ENCODE measurements at regions not wholly inside any gene's neighbourhood (a gene's known extent, or its start where the extent isn't known, plus 50 kb on each side); places are given as distances from the start of the nearest gene placed in this dataset.
A peak's percentile ranks its signal among the peaks of the same experiment; 100 is the strongest.
"Not testable (repeated sequence)": the region's sequence is repeated elsewhere in the genome, so short reads cannot be mapped to it uniquely, and the experiment has no call there.

DNA sequence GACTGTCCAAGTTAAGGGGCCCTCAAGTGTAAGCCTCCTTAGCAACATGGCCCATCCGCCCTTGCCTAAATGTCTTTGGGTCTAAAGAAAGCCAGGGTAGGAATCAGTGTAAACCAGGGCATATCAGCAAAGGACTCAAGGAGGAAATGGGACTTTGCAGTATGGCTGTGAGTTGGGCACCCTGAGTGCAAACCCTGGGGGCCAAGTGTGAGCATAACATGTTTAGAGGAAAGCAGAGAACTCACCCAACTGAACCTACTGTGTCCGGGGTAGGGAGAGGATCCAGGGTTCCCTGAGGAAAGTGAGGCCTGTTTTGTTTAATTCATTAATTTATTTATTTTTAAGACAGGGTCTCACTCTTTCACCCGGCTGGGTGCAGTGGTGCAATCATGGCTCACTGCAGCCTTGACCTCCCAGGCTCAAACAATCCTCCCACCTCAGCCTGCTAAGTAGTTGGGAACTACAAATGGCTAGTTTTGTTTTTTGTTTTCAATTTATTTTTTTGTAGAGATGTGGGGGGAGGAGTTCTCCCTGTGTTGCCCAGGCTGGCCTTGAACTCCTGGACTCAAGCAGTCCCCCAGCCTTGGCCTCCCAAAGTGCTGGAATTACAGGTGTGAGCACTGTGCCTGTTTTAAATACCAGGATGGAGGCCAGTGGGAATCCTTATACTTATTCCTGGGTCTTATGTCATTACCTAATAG lies 51.0 kb upstream of the ACTR3 start:
- no peak for DNase-seq (ENCODE audit: low spot score)

DNA sequence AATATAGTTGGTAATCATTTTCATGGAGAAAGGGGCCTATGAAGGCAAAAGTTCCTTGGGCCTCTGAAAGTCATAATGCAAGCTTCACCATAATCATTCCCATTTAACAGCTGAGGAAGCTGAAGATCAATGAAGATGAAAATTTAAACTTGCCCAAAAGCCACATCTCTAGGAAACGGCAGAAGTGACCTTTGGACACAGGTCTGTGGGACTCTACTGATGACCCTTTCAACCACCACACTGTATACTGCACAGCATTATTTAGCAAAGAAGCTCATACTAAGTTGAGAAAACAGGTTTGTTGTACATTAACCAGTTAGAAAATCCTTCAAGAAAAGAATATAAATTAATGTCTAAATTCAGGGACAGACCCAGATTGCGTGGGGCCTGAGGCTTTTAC lies 51.6 kb upstream of the ACTR3 start:
- DNase-seq (ENCODE audit: low spot score), result no peak

DNA sequence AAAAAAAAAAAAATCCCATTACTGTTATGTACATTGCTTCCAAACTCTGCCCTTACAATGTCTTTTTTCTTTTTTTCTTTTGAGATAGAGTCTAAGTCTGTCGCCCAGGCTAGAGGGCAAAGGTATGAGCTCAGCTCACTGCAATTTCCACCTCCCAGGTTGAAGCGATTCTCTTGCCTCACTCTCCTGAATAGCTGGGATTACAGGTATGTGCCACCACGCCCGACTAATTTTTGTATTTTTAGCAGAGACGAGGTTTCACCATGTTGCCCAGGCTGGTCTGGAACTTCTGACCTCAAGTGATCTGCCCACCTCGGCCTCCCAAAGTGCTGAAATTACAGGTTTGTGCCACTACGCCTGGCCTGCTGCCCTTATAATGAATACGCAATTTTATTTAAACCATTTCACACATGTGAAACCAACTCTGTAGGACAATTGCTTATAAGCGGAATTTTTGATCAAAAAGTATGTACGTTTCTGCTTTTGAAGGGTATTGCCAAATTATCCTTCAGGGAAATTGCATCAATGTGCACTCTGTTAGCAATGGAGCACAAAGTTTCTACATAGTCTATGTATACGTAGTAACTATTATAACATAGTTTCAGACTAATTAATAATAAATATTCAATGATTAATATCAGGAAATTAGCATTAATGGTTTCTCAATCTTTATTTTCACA lies 55.7 kb upstream of the ACTR3 start:
- no peak for DNase-seq (ENCODE audit: low spot score)

DNA sequence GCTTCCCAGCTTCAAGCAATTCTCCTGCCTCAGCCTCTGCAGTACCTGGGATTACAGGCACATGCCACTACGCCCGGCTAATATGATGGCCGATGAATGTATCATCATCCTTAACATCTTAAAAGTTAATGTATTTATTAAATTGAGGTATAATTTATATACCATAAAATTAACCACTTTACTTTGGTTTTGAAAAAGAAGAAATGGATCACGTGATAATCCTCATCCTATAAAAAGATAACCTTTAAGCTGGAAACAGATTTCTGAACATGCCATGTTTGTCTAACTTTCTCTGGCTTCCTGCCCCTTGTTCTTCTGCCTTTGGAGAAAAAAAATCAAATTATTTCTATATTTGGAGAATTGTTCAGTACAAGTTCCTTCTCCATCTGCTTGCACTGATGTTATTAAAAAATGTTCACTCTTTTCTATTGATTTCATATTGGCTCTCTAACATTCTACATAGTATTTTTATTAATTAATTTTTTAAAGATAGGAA lies 57.0 kb upstream of the ACTR3 start:
- no peak for DNase-seq (ENCODE audit: low spot score)

DNA sequence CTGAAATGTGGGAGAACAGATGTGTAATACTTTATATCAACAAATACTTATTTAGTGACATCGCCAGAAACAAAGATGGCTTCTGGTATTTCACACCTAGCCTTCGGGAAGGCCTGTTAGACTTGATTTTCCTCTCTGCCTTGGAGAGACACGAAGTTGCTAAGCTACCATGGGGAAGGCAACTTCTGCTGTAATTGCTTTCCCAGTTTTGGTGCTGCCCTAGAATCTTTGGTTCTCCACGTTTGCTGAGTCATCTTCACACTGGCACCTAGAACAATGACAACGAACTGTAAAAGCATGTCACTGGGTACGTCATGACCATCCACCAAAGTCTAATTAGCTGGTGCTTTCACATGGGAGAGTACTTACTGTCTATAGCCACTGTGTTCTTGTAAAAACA lies 58.7 kb upstream of the ACTR3 start:
- peak; percentile 16 for DNase-seq (ENCODE audit: low spot score)

- no peak for DNase-seq (ENCODE audit: low spot score)
These were observed 60.1 kb upstream of the ACTR3 start for GRCh38 chr2:113829761-113830160.

DNA sequence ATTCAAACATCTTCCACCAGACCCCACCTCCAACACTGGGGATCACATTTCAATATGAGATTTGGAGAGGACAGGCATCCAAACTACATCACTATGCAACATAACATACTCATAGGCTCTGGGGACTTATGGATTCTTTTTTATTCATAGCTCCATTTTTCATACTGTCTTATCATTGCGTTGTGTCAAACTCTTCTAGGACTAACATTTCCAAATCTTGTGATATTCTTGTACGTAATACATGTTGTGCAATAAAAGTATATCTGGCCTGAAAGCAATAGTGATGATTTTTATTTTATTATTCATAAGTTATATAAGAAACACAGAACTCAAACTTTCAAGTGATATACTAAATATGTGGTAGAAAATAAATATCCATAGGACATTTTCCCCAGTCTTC lies 60.6 kb upstream of the ACTR3 start:
- no peak for DNase-seq (ENCODE audit: low spot score)

DNA sequence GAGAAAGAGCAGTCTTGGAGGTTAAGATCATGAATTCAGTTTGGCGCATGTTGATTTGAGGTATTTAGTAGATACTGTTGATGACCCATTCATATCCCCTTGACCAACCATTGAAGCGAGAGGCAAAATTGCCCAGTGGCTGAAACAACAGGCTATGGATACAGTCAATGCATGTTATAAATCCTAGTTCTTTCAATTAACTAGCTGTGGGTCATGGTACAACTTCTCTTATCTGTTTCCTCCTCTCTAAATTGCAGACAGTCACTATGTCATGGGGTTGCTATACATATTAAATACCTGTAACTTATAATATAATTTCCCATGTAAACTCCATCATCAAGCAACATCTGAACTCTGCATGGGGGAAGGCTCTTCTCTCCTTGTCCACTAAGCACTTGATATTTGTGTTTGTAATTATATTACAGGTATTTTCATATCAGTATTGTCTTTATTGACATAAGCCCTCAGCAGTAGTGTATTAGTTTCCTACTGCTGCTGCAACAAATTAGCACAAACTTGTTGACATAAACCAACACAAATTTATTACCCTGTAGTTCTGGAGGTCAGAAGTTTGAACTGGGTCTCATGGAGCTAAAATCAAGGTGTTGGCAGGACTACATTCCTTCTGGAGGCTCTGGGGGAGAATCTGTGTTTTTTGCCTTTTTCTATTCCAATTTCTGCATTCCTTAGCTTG lies 61.7 kb upstream of the ACTR3 start:
- no peak for DNase-seq (ENCODE audit: low spot score)

DNA sequence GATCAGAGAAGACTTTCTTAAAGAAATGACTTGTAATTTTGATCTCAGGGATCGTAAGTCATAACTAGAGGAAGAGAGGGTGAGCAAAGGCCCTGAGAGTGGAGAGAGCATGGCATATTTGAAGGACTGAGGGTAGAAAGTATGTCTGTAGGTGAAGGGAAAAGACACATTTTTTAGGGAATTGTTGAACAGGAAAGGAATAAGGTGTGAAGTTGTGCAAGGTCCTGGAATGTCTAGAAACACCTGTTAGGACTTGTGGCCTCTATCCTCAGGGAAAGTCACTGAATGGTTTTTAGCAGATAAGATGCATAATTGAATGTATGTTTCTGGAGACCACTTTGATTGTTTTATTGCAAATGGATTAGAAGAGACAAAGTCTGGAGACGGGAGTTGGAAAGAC lies 62.5 kb upstream of the ACTR3 start:
- DNase-seq (ENCODE audit: low spot score), result no peak

DNA sequence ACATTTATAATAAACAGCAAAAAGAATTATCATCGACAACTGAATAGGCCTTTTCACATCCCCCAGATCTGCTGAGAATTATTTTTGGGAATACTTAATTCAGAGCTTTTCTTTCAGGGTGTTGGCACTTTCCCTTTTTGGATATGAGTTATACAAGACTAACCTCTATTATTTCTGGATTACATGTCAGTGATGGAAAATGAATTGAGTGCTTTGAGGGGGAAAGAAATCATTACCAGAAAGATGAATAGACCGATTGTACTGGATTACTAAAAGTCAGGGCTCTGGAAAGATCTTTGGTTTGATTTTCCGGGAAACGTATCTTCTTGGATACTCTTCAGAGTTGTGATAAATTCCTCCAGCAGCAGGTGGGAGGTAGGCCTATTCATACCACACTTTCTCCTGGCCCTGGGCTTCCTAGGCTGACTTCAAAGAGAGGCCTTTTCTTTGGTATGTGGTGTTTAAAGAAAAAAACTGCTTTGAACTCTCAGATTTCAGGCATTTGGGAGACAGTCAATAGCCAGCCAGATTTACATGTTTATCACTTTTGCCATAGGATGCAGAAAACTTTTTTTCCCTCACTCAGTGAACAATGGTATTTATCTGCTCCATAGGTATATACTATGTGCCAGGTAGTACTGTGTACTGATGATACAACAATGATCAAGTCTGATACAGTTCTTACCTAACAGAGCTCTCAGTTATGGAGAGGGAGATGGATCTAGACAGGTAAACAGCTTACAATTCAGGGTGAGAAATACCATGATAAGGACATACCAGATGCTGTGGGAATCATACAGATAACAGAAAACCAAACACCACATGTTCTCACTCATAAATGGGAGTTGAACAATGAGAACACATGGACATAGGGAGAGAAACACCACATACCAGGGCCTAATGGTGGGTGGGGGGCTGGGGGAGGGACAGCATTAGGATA lies 63.3 kb upstream of the ACTR3 start:
- DNase-seq (ENCODE audit: low spot score), result no peak

DNA sequence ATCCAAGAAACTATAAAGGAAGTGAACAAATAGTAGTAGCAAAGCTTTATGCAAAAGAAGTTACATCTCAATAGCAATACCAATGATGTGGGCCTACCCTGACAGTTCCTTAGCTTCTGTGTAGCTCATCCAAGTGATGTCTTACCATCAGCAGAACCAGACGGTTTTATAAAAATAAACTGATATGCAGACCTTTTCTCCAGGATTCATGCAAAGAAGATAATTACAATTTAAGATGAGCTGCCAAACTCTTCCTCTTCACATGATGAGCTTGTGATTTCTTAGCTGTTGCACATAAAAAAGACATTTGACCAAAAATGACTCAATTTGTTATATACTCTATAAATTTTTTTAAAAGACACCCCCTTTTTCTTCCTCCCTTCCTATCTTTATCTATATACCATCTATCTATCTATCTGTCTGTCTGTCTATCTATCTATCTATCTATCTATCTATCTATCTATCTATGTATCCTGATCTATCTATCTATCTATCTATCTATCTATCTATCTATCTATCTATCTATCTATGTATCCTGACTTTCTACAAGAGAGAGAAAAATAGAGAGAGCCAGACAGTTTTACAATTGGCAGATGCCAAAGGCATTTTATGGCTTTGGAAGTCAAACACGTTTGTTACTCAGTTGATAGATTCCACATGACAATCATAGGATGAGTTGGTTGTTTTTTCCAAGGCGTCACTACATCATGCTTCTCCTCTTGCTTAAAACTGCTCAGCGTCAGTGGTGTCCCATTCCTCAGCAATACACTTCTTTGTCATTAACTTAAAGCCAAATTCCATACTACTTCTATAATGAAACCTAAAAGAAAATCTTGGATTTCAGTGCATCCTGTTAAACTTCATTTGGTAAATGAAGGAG lies 65.9 kb upstream of the ACTR3 start:
- DNase-seq (ENCODE audit: low spot score), result no peak

GRCh38 chr2:113822087-113822815 lies 65.8 kb upstream of the SLC35F5 start:
- DNase-seq (ENCODE audit: low spot score), result no peak

GRCh38 chr2:113818382-113818951 lies 62.0 kb upstream of the SLC35F5 start:
- peak; percentile 98 for DNase-seq (ENCODE audit: low spot score)

- not testable (repeated sequence) for DNase-seq (ENCODE audit: low spot score)
These were observed 57.0 kb upstream of the SLC35F5 start for GRCh38 chr2:113813396-113813795.

GRCh38 chr2:113812204-113812603 lies 55.8 kb upstream of the SLC35F5 start:
- DNase-seq (ENCODE audit: low spot score), result no peak

DNA sequence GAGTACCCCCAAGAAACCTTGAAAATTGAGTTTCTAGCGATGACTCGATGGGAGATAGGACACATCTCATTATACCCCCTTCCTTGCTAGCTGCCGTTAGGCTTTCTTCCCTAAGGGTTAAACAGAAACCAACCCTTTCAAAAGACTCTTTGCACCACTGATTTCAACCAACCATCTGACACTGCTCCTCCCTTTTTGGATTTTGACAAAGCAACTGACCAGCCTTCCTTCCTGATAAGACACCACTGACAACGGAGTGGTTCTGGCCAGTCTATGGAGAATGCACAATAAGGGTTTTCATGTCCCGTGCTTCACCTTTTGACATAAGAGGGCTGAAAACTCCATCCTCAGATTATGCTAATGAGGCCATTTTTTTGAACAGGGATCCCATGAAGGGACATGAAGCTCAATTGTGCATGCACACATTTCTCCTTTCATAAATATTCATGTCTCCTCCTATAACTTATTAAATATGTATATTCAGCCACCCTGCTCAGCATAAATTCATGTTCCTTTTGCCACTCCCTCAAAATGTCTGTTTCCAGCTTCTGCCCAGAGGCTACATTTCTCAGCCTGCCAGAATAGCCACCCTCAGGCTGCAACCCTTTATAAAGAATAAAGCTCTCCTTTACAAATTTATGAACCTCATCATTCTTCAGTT lies 52.8 kb upstream of the SLC35F5 start:
- DNase-seq (ENCODE audit: low spot score), result no peak

DNA sequence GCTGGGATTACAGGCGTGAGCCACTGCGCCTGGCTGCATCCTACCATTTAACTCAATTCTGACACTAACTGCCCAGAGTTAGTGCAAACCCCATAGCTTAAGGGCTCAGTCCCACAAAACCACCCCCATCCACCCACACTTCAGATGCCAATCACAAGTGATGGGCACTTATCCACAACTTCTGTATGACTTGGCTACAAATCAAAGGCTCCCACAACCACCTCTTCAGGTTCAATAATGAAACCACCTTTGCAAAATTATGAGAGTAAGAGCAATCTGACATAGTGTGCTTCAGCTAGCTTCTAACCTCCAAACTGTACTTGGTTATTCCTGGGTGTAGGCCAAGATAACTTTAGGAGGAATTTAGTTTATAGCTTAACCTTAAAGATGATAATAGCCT lies 51.3 kb upstream of the SLC35F5 start:
- DNase-seq (ENCODE audit: low spot score), result no peak

DNA sequence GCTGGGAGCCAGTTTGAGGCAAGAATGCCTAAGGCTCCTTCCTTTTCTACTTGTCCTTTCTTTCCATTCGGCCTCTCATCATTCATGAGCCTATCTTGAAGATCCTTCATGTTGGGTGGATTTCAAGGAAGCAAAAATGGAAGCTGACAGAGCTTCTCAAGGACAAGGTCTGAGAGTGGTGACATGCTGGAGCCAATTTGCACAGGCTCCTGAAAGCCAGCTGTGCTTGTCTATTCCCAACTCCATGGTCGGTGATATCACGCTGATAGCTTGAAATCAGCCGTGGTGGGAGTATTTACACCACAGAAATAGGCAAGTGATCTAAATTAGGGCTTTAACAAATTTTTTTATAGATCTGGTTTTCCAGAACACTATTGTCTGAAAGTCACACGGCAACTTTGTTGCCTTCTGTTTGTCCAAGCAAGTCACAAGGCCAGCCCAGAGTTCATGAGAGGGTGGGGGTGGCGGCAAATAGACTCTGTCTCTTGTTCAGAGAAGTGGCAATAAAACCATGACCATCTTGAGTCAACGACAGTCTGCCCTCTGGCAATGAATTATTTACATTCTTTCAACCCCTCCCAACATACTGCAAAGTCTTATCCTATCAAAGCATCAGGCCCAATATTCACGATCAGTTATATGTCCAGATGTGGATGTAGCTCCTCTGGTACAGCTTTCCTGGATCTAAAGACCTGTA lies 49.9 kb upstream of the SLC35F5 start:
- peak; percentile 3 for DNase-seq (ENCODE audit: low spot score)
